Mucosa of descending colon (tissue), 3 donors: ENCODE measurements at regions not wholly inside any gene's neighbourhood (a gene's known extent, or its start where the extent isn't known, plus 50 kb on each side); places are given as distances from the start of the nearest gene placed in this dataset.
A peak's percentile ranks its signal among the peaks of the same experiment; 100 is the strongest.

Experiments
- ATAC-seq: fragments of 200-7000 bp; cut with Tn5 transposase; one replicate; pipeline ENCODE4 v1.9.1; 2020; ENCODE audit warnings: mild to moderate bottlenecking, moderate library complexity
- DNase-seq, 3 donors: peaks; one replicate each; pipeline ENCODE4 v3.0.0-alpha.2; 2020
- H3K36me3 ChIP-seq: fragments of 200-600 bp; one replicate; pipeline ENCODE4 v1.8.0; 2021; ENCODE audit warnings: low read depth, mild to moderate bottlenecking
- H3K4me1 ChIP-seq: fragments of 200-600 bp; one replicate; pipeline ENCODE4 v1.8.0; 2021; ENCODE audit warnings: low read depth, mild to moderate bottlenecking
- H3K4me3 ChIP-seq: fragments of 200-600 bp; one replicate; pipeline ENCODE4 v1.8.0; 2021; ENCODE audit warnings: mild to moderate bottlenecking
- H3K9me3 ChIP-seq: fragments of 200-600 bp; one replicate; pipeline ENCODE4 v1.8.0; 2021; ENCODE audit warnings: mild to moderate bottlenecking
- intact Hi-C, 2 donors: fragments of 100-400 bp; cut with DNase I in 1 of 2; cut with micrococcal nuclease in 1 of 2; formaldehyde crosslinking; loops; one replicate each; pipeline versions ENCODE4 v1.11.0 to v1.11.1; 2022; cut with DNase I, micrococcal nuclease
- TF ChIP-seq, protein P1 (sequence below): fragments of 200-600 bp; IDR thresholded peaks from one replicate; pipeline ENCODE4 v1.8.0; 2022; ENCODE audit warnings: antibody characterized with exemption, mild to moderate bottlenecking
- donor health status: DM: no; HTN: no; CAD: no; lungs with moderate emphysema.
- donor health status: DM: no; HTN: no; CAD: no.
- donor health status: DM: no; HTN: yes; CAD: no.

DNA sequence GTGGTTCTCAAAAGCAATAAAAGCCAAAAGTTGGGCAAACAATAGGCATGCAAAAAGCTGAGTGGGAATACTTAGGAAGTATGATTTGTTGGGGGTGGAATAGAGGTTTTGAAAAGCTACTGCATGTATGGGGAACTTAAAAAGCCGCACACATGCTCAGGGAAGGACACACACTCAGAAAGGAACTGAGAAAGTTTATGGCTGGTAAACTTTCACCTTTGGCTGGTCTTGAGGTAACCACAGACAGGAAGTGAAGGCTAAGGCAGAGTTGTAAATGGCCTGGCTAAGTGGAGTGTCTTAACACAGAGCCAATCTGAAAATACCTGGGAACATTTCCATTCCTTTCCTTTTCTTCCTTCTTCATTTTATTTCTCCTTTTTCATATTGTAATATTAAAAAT lies 134.5 kb upstream of the EXOC2 start:
- H3K36me3 ChIP-seq = no peaks in the 10 kb centered on the region
- intact Hi-C loops = no loop called here
- no peaks in the 10 kb centered on the region for H3K9me3 ChIP-seq
- H3K4me1 ChIP-seq = no peaks in the 10 kb centered on the region
- no peak for DNase-seq
- TF ChIP-seq, protein P1, sequence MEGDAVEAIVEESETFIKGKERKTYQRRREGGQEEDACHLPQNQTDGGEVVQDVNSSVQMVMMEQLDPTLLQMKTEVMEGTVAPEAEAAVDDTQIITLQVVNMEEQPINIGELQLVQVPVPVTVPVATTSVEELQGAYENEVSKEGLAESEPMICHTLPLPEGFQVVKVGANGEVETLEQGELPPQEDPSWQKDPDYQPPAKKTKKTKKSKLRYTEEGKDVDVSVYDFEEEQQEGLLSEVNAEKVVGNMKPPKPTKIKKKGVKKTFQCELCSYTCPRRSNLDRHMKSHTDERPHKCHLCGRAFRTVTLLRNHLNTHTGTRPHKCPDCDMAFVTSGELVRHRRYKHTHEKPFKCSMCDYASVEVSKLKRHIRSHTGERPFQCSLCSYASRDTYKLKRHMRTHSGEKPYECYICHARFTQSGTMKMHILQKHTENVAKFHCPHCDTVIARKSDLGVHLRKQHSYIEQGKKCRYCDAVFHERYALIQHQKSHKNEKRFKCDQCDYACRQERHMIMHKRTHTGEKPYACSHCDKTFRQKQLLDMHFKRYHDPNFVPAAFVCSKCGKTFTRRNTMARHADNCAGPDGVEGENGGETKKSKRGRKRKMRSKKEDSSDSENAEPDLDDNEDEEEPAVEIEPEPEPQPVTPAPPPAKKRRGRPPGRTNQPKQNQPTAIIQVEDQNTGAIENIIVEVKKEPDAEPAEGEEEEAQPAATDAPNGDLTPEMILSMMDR = no peak
- no peak overlapping the region for H3K4me3 ChIP-seq
- peak; percentile 70 for ATAC-seq

DNA sequence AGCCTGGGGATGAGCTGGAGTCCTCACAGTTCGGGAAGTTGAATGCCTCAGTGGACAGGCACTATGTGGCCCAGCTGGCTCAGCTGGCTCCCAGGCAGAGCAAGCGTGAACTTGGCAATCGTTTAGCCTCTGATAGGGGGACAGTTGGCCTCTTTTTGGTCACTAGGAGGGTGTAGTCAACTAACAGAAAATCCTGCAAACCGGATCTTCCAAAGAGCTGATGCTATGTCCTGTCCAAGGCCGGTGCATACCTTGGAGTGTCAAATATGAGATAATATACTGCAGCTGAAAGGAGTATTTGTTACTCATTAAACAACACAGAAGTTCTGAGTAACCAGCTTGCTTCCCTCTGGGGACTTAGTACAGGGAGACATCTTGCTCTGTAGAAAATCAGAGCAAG lies 126.2 kb upstream of the EXOC2 start:
- no peaks in the 10 kb centered on the region for H3K36me3 ChIP-seq
- DNase-seq (no peak), ATAC-seq (peak; percentile 31)
- no peaks in the 10 kb centered on the region for H3K4me1 ChIP-seq
- H3K9me3 ChIP-seq = no peaks in the 10 kb centered on the region
- H3K4me3 ChIP-seq = no peak overlapping the region
- intact Hi-C loops = no loop called here
- TF ChIP-seq, protein P1 = no peak

DNA sequence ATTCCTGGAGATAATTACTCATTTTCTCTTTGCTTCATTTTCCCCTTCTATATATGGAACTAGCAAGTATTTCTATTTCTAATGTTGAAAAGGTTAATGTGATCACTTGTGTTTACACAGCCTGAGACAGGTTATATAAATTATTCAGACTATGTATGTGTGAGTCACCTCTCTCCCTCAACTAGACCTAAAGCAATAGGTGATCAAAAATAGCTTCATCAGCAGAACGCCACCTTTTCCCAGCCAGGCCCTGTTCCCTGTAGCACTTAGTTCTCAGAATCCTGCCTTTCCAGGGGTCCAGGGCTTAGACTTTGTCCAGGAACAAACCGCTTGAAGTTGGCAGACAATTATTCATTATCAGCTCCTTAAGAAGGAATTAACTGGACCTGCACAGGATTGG lies 125.3 kb upstream of the EXOC2 start:
- no peak for ATAC-seq
- H3K4me3 ChIP-seq = no peak overlapping the region
- no peaks in the 10 kb centered on the region for H3K36me3 ChIP-seq
- TF ChIP-seq, protein P1 = no peak
- no peaks in the 10 kb centered on the region for H3K4me1 ChIP-seq
- intact Hi-C loops = no loop called here
- DNase-seq = no peak
- H3K9me3 ChIP-seq = no peaks in the 10 kb centered on the region

DNA sequence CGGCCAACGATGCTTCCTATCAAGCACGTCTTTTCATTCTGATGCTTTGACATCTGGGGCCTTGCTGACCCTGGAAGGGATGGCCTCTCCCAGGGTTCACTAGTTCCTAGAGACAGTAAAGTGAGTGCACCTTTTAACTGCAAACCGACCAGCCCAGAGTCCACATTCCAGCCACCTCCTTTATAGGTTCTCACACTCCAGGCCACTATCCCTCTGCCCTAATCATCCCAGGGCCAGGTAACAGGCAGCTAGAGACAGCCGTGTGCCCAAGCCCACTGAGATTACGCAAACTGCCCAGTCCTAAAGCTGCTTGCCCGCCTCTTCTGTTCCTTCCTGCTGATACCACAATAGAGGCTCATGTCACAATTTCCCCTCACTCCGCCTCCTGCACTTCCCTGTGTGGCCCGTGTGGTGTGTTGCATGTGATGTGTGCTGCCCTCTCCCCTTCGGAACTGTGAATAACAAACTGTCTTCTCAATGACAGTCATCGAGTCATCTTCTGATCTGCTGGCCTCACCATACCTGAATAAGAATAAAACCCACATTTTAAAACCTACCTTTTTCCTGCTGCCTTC lies 123.7 kb upstream of the EXOC2 start:
- no peak for ATAC-seq
- Histone ChIP-seq H3K36me3 (no peaks in the 10 kb centered on the region), H3K4me1 (no peaks in the 10 kb centered on the region), H3K9me3 (no peaks in the 10 kb centered on the region), H3K4me3 (no peak overlapping the region)
- DNase-seq = no peak
- TF ChIP-seq, protein P1 = no peak
- intact Hi-C loops = no loop called here

DNA sequence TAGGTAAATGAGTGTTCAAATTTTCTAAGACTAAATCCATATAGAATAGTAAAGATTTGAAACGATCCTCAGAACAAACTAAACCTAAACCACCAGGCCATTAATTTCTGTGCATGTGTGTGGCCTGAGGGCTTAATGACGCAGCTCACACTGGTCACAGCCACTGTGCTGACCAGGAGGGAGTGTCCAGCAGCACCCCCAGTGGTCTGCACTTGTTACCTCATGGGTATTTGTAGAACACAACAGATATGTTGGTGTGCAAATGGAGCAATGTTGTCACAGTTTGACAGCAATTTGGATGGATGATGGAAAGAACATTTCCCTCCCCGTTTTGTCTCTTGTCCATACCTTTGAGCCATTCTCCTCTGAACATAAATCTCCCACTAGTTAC lies 122.4 kb upstream of the EXOC2 start:
- H3K4me3 ChIP-seq = no peak overlapping the region
- ATAC-seq (no peak), DNase-seq (no peak)
- TF ChIP-seq, protein P1 = no peak
- intact Hi-C loops = no loop called here
- H3K36me3 ChIP-seq = no peaks in the 10 kb centered on the region
- no peaks in the 10 kb centered on the region for H3K9me3 ChIP-seq
- H3K4me1 ChIP-seq = no peaks in the 10 kb centered on the region
